ENCODE measurements at regions not wholly inside any gene's neighbourhood (a gene's known extent, or its start where the extent isn't known, plus 50 kb on each side); places are given as distances from the start of the nearest gene placed in this dataset.

DNA sequence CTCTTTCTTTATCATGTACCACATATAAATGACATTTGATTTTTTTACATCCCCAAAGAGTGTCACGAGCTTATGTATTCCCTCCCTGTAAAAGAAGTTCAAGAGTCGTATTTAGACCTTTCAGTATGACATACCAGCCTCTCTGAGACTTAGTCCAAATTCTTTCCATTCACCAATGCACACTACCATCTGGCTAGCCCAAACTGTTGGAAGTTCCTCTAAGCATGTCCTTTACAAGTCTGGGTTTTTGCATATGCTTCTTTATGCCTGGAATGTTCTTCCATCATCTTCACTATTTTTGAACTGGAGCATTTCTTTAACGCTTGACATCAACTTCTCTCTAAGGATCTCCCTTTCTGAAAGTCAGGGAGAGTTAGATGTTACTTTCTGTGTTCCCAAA lies 68.5 kb upstream of the RGS6 start:
- TF ChIP-seq, protein P1, sequence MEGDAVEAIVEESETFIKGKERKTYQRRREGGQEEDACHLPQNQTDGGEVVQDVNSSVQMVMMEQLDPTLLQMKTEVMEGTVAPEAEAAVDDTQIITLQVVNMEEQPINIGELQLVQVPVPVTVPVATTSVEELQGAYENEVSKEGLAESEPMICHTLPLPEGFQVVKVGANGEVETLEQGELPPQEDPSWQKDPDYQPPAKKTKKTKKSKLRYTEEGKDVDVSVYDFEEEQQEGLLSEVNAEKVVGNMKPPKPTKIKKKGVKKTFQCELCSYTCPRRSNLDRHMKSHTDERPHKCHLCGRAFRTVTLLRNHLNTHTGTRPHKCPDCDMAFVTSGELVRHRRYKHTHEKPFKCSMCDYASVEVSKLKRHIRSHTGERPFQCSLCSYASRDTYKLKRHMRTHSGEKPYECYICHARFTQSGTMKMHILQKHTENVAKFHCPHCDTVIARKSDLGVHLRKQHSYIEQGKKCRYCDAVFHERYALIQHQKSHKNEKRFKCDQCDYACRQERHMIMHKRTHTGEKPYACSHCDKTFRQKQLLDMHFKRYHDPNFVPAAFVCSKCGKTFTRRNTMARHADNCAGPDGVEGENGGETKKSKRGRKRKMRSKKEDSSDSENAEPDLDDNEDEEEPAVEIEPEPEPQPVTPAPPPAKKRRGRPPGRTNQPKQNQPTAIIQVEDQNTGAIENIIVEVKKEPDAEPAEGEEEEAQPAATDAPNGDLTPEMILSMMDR (conservative IDR thresholded peaks at IDR 0.05; ENCODE audit: low read length), result no peak
- TF ChIP-seq EZH2phosphoT487 (IDR thresholded peaks at IDR 0.05; ENCODE audit: borderline replicate concordance, low read depth, low read length), result no peak
